HG03103 (cell line): ENCODE measurements at regions not wholly inside any gene's neighbourhood (a gene's known extent, or its start where the extent isn't known, plus 50 kb on each side); places are given as distances from the start of the nearest gene placed in this dataset.

Source experiments
- ATAC-seq: cut with Tn5 transposase; IDR thresholded peaks from one replicate; pipeline ENCODE4 v1.9.1; 2021; ENCODE audit warnings: low read depth; ENCODE audit not compliant: unreplicated experiment

- no peak for ATAC-seq
Measured at GRCh38 chr1:187294421-187295201, 465.9 kb downstream of the PLA2G4A start.

- ATAC-seq: no peak
Measured at GRCh38 chr1:187300081-187300480, 471.3 kb downstream of the PLA2G4A start.

- ATAC-seq: no peak
Measured at GRCh38 chr1:187306710-187307415, 478.1 kb downstream of the PLA2G4A start.

- ATAC-seq: no peak
Measured at GRCh38 chr1:187310038-187310631, 481.4 kb downstream of the PLA2G4A start.

GRCh38 chr1:187313115-187313514 is 484.4 kb downstream of the PLA2G4A start:
- ATAC-seq: no peak

- ATAC-seq: no peak
Measured at GRCh38 chr1:187326557-187326956, 497.8 kb downstream of the PLA2G4A start.

GRCh38 chr1:187336441-187337168 is 507.9 kb downstream of the PLA2G4A start:
- peak; percentile 77 for ATAC-seq

- no peak for ATAC-seq
Measured at GRCh38 chr1:187338762-187339412, 510.1 kb downstream of the PLA2G4A start.

GRCh38 chr1:187342495-187342894 is 513.7 kb downstream of the PLA2G4A start:
- ATAC-seq: no peak

GRCh38 chr1:187374082-187374481 is 545.3 kb downstream of the PLA2G4A start:
- no peak for ATAC-seq

GRCh38 chr1:187374742-187375141 is 546.0 kb downstream of the PLA2G4A start:
- no peak for ATAC-seq

GRCh38 chr1:187383366-187383765 is 554.6 kb downstream of the PLA2G4A start:
- ATAC-seq: no peak

- ATAC-seq: peak; percentile 86
Measured at GRCh38 chr1:187384504-187384903, 555.8 kb downstream of the PLA2G4A start.

GRCh38 chr1:187390215-187390818 is 561.6 kb downstream of the PLA2G4A start:
- ATAC-seq: no peak

GRCh38 chr1:187396226-187396625 is 567.5 kb downstream of the PLA2G4A start:
- no peak for ATAC-seq

- ATAC-seq: no peak
Measured at GRCh38 chr1:187396929-187397796, 568.4 kb downstream of the PLA2G4A start.

GRCh38 chr1:187408212-187409004 is 579.7 kb downstream of the PLA2G4A start:
- no peak for ATAC-seq

GRCh38 chr1:187409341-187409740 is 580.6 kb downstream of the PLA2G4A start:
- no peak for ATAC-seq
